ENCODE measurements at regions not wholly inside any gene's neighbourhood (a gene's known extent, or its start where the extent isn't known, plus 50 kb on each side); places are given as distances from the start of the nearest gene placed in this dataset.

GRCh38 chr5:33010846-33011245 lies 299.7 kb downstream of the NPR3 start:
- TF ChIP-seq CTCF (IDR thresholded peaks at IDR 0.05) = no peak
- Histone ChIP-seq H3K36me3 (ENCODE audit: low read depth) (no peaks in the 10 kb centered on the region), H3K4me1 (ENCODE audit: low read depth) (no peaks in the 10 kb centered on the region), H3K9me3 (peaks cover 25% of the 10 kb centered on the region), H3K4me3 (no peak overlapping the region)
- no peak for DNase-seq
- intact Hi-C loops (cut with DNase I, micrococcal nuclease) = no loop called here
- ATAC-seq = no peak

GRCh38 chr5:33011801-33012200 lies 300.7 kb downstream of the NPR3 start:
- DNase-seq (no peak), ATAC-seq (no peak)
- intact Hi-C loops (cut with DNase I, micrococcal nuclease) = no loop called here
- Histone ChIP-seq H3K4me3 (no peak overlapping the region), H3K9me3 (peaks cover 15% of the 10 kb centered on the region), H3K36me3 (ENCODE audit: low read depth) (no peaks in the 10 kb centered on the region), H3K4me1 (ENCODE audit: low read depth) (no peaks in the 10 kb centered on the region)
- TF ChIP-seq CTCF (IDR thresholded peaks at IDR 0.05) = no peak

GRCh38 chr5:33023649-33024048 lies 312.5 kb downstream of the NPR3 start:
- Histone ChIP-seq H3K36me3 (ENCODE audit: low read depth) (no peaks in the 10 kb centered on the region), H3K4me3 (no peak overlapping the region), H3K9me3 (no peaks in the 10 kb centered on the region), H3K4me1 (ENCODE audit: low read depth) (no peaks in the 10 kb centered on the region)
- ATAC-seq (no peak), DNase-seq (no peak)
- intact Hi-C loops (cut with DNase I, micrococcal nuclease) = no loop called here
- TF ChIP-seq CTCF (IDR thresholded peaks at IDR 0.05) = no peak

GRCh38 chr5:33032271-33033070 lies 321.4 kb downstream of the NPR3 start:
- DNase-seq = no peak
- H3K4me3 ChIP-seq = no peak overlapping the region
- no peaks in the 10 kb centered on the region for H3K9me3 ChIP-seq
- peaks cover 26% of the 10 kb centered on the region for H3K4me1 ChIP-seq (ENCODE audit: low read depth)
- no peak for ATAC-seq
- no peaks in the 10 kb centered on the region for H3K36me3 ChIP-seq (ENCODE audit: low read depth)
- intact Hi-C loops (cut with DNase I, micrococcal nuclease) = no loop called here
- TF ChIP-seq CTCF (IDR thresholded peaks at IDR 0.05) = no peak

- no peak for TF ChIP-seq CTCF (IDR thresholded peaks at IDR 0.05)
- DNase-seq = no peak
- Histone ChIP-seq H3K4me1 (ENCODE audit: low read depth) (peaks cover 26% of the 10 kb centered on the region), H3K4me3 (no peak overlapping the region), H3K9me3 (no peaks in the 10 kb centered on the region), H3K36me3 (ENCODE audit: low read depth) (no peaks in the 10 kb centered on the region)
- no peak for ATAC-seq
- intact Hi-C loops (cut with DNase I, micrococcal nuclease) = no loop called here
Observed at GRCh38 chr5:33033516-33033915, 322.4 kb downstream of the NPR3 start.
